NCI-H82 (cell line): ENCODE measurements at regions not wholly inside any gene's neighbourhood (a gene's known extent, or its start where the extent isn't known, plus 50 kb on each side); places are given as distances from the start of the nearest gene placed in this dataset.
A peak's percentile ranks its signal among the peaks of the same experiment; 100 is the strongest.

Experiments used
- DNase-seq: peaks from one replicate; lab custom pipeline; 2025; lab: John Stamatoyannopoulos, UW

GRCh38 chr2:105570326-105570725, 171.5 kb upstream of the FHL2 start:
- DNase-seq, result no peak

GRCh38 chr2:105569606-105570005, 170.8 kb upstream of the FHL2 start:
- DNase-seq, result no peak

GRCh38 chr2:105567996-105568494, 169.2 kb upstream of the FHL2 start:
- no peak for DNase-seq

GRCh38 chr2:105563000-105563719, 164.3 kb upstream of the FHL2 start:
- DNase-seq, result no peak

- no peak for DNase-seq
Observed at GRCh38 chr2:105561401-105561800, 162.6 kb upstream of the FHL2 start.

- no peak for DNase-seq
Observed at GRCh38 chr2:105560157-105560556, 161.3 kb upstream of the FHL2 start.

GRCh38 chr2:105557021-105557920, 158.4 kb upstream of the FHL2 start:
- no peak for DNase-seq

- DNase-seq, result no peak
Observed at GRCh38 chr2:105556366-105556765, 157.5 kb upstream of the FHL2 start.

GRCh38 chr2:105554235-105554634, 155.4 kb upstream of the FHL2 start:
- DNase-seq, result no peak

GRCh38 chr2:105553538-105554196, 154.8 kb upstream of the FHL2 start:
- DNase-seq, result no peak

GRCh38 chr2:105546628-105546974, 147.8 kb upstream of the FHL2 start:
- DNase-seq, result no peak

- peak; percentile 83 for DNase-seq
Observed at GRCh38 chr2:105545730-105546627, 147.1 kb upstream of the FHL2 start.

- no peak for DNase-seq
Observed at GRCh38 chr2:105544591-105545377, 145.9 kb upstream of the FHL2 start.

GRCh38 chr2:105541189-105542050, 142.6 kb upstream of the FHL2 start:
- peak; percentile 7 for DNase-seq

GRCh38 chr2:105540642-105541041, 141.8 kb upstream of the FHL2 start:
- no peak for DNase-seq

- DNase-seq, result no peak
Observed at GRCh38 chr2:105539331-105539730, 140.5 kb upstream of the FHL2 start.

GRCh38 chr2:105538840-105539239, 140.0 kb upstream of the FHL2 start:
- DNase-seq, result no peak

- DNase-seq, result no peak
Observed at GRCh38 chr2:105537920-105538319, 139.1 kb upstream of the FHL2 start.

- no peak for DNase-seq
Observed at GRCh38 chr2:105537466-105537865, 138.6 kb upstream of the FHL2 start.

GRCh38 chr2:105536175-105536574, 137.3 kb upstream of the FHL2 start:
- DNase-seq, result no peak
